IMR-90 (cell line): ENCODE measurements at regions not wholly inside any gene's neighbourhood (a gene's known extent, or its start where the extent isn't known, plus 50 kb on each side); places are given as distances from the start of the nearest gene placed in this dataset.

ENCODE experiments used
- ATAC-seq: fragments of 200-7000 bp; cut with Tn5 transposase; 2 replicates; pipeline ENCODE4 v1.9.1; 2020; ENCODE audit warnings: low read depth, mild to moderate bottlenecking, moderate library complexity
- BruUV-seq: library from RNA; stranded (reverse); fragments of 400-500 nt; replicated peaks from 2 replicates; lab custom pipeline; 2021; lab: Mats Ljungman, UMichigan
- CTCF ChIA-PET: fragments of 300-600 bp; formaldehyde crosslinking; extraction: SDS; loops from one replicate; lab custom pipeline; 2021; ENCODE audit warnings: antibody characterized with exemption; lab: Yijun Ruan, JAX
- POLR2A ChIA-PET: fragments of 300-600 bp; sonication (Branson Sonifier 250); formaldehyde crosslinking; loops from one replicate; lab custom pipeline; 2022; ENCODE audit warnings: antibody characterized with exemption; ENCODE audit not compliant: unreplicated experiment; lab: Charles Lee
- DNase-seq: peaks from one replicate; pipeline ENCODE4 v3.0.0; 2013
- H2AFZ ChIP-seq: replicated peaks from 2 replicates; pipeline ENCODE3; 2013; ENCODE audit warnings: low read length, mild to moderate bottlenecking; ENCODE audit not compliant: poor library complexity
- H2AK5ac ChIP-seq: 2 replicates; pipeline ENCODE4 v1.6.1; 2013; ENCODE audit warnings: low read depth, low read length, inconsistent platforms
- H2AK9ac ChIP-seq: replicated peaks from 2 replicates; pipeline ENCODE3; 2013; ENCODE audit warnings: mild to moderate bottlenecking, low read depth, low read length, moderate library complexity; ENCODE audit not compliant: poor library complexity
- H2BK120ac ChIP-seq: 2 replicates; pipeline ENCODE4 v1.6.1; 2013; ENCODE audit warnings: low read depth, low read length, inconsistent platforms
- H2BK15ac ChIP-seq: 3 replicates; pipeline ENCODE4 v1.6.1; 2013; ENCODE audit warnings: low read depth, low read length, inconsistent platforms
- H2BK20ac ChIP-seq: 2 replicates; pipeline ENCODE4 v1.6.1; 2013; ENCODE audit warnings: low read depth, mild to moderate bottlenecking, inconsistent platforms, low read length, moderate library complexity
- H2BK5ac ChIP-seq: 2 replicates; pipeline ENCODE4 v1.6.1; 2013; ENCODE audit warnings: mild to moderate bottlenecking, low read depth, low read length, inconsistent platforms; ENCODE audit not compliant: poor library complexity, severe bottlenecking
- H3K14ac ChIP-seq: replicated peaks from 2 replicates; pipeline ENCODE4 v1.6.1; 2013; ENCODE audit warnings: low read depth, low read length, inconsistent platforms
- H3K18ac ChIP-seq: 2 replicates; pipeline ENCODE4 v1.6.1; 2013; ENCODE audit warnings: low read depth, low read length, control low read depth
- H3K23ac ChIP-seq: 2 replicates; pipeline ENCODE4 v1.6.1; 2013; ENCODE audit warnings: low read depth, low read length, inconsistent platforms
- H3K27ac ChIP-seq: 2 replicates; pipeline ENCODE4 v1.5.1; 2013; ENCODE audit warnings: mild to moderate bottlenecking, control low read depth, low read length; ENCODE audit not compliant: insufficient read depth
- H3K27me3 ChIP-seq: 2 replicates; pipeline ENCODE4 v1.6.1; 2013; ENCODE audit warnings: low read length; ENCODE audit not compliant: control insufficient read depth, insufficient read depth
- H3K36me3 ChIP-seq: 2 replicates; pipeline ENCODE4 v1.6.1; 2013; ENCODE audit warnings: low read length, mixed read lengths; ENCODE audit not compliant: control insufficient read depth, insufficient read depth
- H3K4ac ChIP-seq: 2 replicates; pipeline ENCODE4 v1.6.1; 2013; ENCODE audit warnings: low read depth, low read length, inconsistent platforms
- H3K4me1 ChIP-seq: 2 replicates; pipeline ENCODE4 v1.6.1; 2013; ENCODE audit warnings: low read length, mixed read lengths; ENCODE audit not compliant: control insufficient read depth, insufficient read depth
- H3K4me2 ChIP-seq: 2 replicates; pipeline ENCODE4 v1.6.1; 2013; ENCODE audit warnings: low read depth, mild to moderate bottlenecking, control low read depth, low read length, moderate library complexity
- H3K4me3 ChIP-seq: 2 replicates; pipeline ENCODE4 v1.5.1; 2013; ENCODE audit warnings: low read depth, mild to moderate bottlenecking, control low read depth, low read length, moderate library complexity; ENCODE audit not compliant: insufficient read depth
- H3K56ac ChIP-seq: 2 replicates; pipeline ENCODE4 v1.6.1; 2013; ENCODE audit warnings: low read length, inconsistent platforms; ENCODE audit not compliant: insufficient read depth; ENCODE audit errors: extremely low read depth
- H3K79me1 ChIP-seq, 2 experiments: 2 replicates each; pipeline ENCODE4 v1.6.1; 2013; ENCODE audit warnings: low read length in 2 of 2, inconsistent platforms in 1 of 2, low read depth in 1 of 2
- H3K9ac ChIP-seq: 2 replicates; pipeline ENCODE4 v1.6.1; 2013; ENCODE audit warnings: low read depth, low read length, control low read depth
- H3K9me1 ChIP-seq: 2 replicates; pipeline ENCODE4 v1.6.1; 2013; ENCODE audit warnings: low read length, inconsistent platforms; ENCODE audit not compliant: insufficient read depth
- H3K9me3 ChIP-seq: 2 replicates; pipeline ENCODE4 v1.6.1; 2013; ENCODE audit warnings: low read length; ENCODE audit not compliant: control insufficient read depth, insufficient read depth
- H4K20me1 ChIP-seq: 2 replicates; pipeline ENCODE4 v1.6.1; 2013; ENCODE audit warnings: low read length, inconsistent platforms; ENCODE audit not compliant: insufficient read depth
- H4K5ac ChIP-seq: 2 replicates; pipeline ENCODE4 v1.6.1; 2013; ENCODE audit warnings: mild to moderate bottlenecking, low read depth, low read length, control low read depth
- H4K8ac ChIP-seq, 2 experiments: 2 replicates each; pipeline ENCODE4 v1.6.1; 2013; ENCODE audit warnings: low read depth in 2 of 2, low read length in 2 of 2, control low read depth in 1 of 2, inconsistent platforms in 1 of 2
- H4K91ac ChIP-seq: 2 replicates; pipeline ENCODE4 v1.6.1; 2013; ENCODE audit warnings: low read depth, low read length, inconsistent platforms; ENCODE audit not compliant: insufficient read depth
- CEBPB ChIP-seq: IDR thresholded peaks from 2 replicates; pipeline ENCODE4 v1.6.1; 2012; ENCODE audit warnings: low read depth, low read length, improper control_type of control experiment
- NFE2L2 ChIP-seq: fragments of 150-350 bp; IDR thresholded peaks from 2 replicates; pipeline ENCODE4 v1.6.1; 2016; ENCODE audit warnings: low read depth, mild to moderate bottlenecking, low read length
- RAD21 ChIP-seq: IDR thresholded peaks from 2 replicates; pipeline ENCODE4 v1.6.1; 2012; ENCODE audit warnings: low read length, improper control_type of control experiment
- RFX5 ChIP-seq: IDR thresholded peaks from 2 replicates; pipeline ENCODE4 v1.8.0; 2012; ENCODE audit warnings: low read depth, mild to moderate bottlenecking, low read length, moderate library complexity
- SMC3 ChIP-seq: fragments of 150-350 bp; IDR thresholded peaks from 2 replicates; pipeline ENCODE4 v1.6.1; 2016; ENCODE audit warnings: low read depth, mild to moderate bottlenecking, antibody characterized with exemption, low read length, moderate library complexity
- dilution Hi-C: fragments of 300-500 bp; cut with HindIII; formaldehyde crosslinking; loops from one replicate; pipeline ENCODE4 v1.14.3; 2018; ENCODE audit warnings: low sequenced_read_pairs; ENCODE audit not compliant: unreplicated experiment
- in situ Hi-C: fragments of 300-500 bp; cut with MboI; formaldehyde crosslinking; loops from 3 replicates; pipeline ENCODE4 v1.14.3; 2019; ENCODE audit warnings: low sequenced_read_pairs, inconsistent platforms, mixed read lengths
- intact Hi-C: fragments of 100-400 bp; cut with micrococcal nuclease; formaldehyde crosslinking; loops from 2 replicates; pipeline ENCODE4 v1.10.0; 2022

- Histone ChIP-seq H4K91ac (no peak overlapping the region), H3K56ac (no peak overlapping the region), H2AK9ac (no peak overlapping the region), H3K79me1 (no peaks in the 10 kb centered on the region), H2BK15ac (no peak overlapping the region), H3K27me3 (no peaks in the 10 kb centered on the region), H4K5ac (no peak overlapping the region), H4K8ac (no peak overlapping the region), H2BK120ac (no peak overlapping the region), H3K4me2 (no peak overlapping the region), H3K23ac (no peak overlapping the region), H3K18ac (no peak overlapping the region), H3K4me3 (no peak overlapping the region), H3K4ac (no peak overlapping the region), H3K4me1 (no peaks in the 10 kb centered on the region), H3K9ac (no peak overlapping the region), H4K20me1 (no peaks in the 10 kb centered on the region), H3K27ac (no peak overlapping the region), H3K36me3 (no peaks in the 10 kb centered on the region), H3K14ac (no peak overlapping the region), H2AK5ac (no peak overlapping the region), H2BK20ac (no peak overlapping the region), H2BK5ac (no peak overlapping the region), H3K9me1 (no peaks in the 10 kb centered on the region), H2AFZ (no peak overlapping the region), H3K9me3 (no peaks in the 10 kb centered on the region)
- no TSS peak for BruUV-seq
- TF ChIP-seq CEBPB = no peak
- TF ChIP-seq SMC3 = no peak
- no peak for TF ChIP-seq NFE2L2
- no peak for TF ChIP-seq RFX5
- no peak for TF ChIP-seq RAD21
- intact Hi-C loops (no loop called here), dilution Hi-C loops (no loop called here), in situ Hi-C loops (no loop called here)
- ATAC-seq (no peak), DNase-seq (no peak)
- ChIA-PET POLR2A (no interaction called here), CTCF (no interaction called here)
Observed at GRCh38 chr4:127284236-127284635, 348.5 kb upstream of the INTU start.
